AML-193 (cell line): ENCODE measurements at regions not wholly inside any gene's neighbourhood (a gene's known extent, or its start where the extent isn't known, plus 50 kb on each side); places are given as distances from the start of the nearest gene placed in this dataset.
"Not testable (repeated sequence)": the region's sequence is repeated elsewhere in the genome, so short reads cannot be mapped to it uniquely, and the experiment has no call there.

Experiments used
- DNase-seq, 2 experiments: peaks; one replicate each; lab custom pipeline; 2025; lab: John Stamatoyannopoulos, UW

- DNase-seq: no peak
Observed at GRCh38 chr5:56421246-56422075, 188.3 kb upstream of the ANKRD55 start.

- no peak for DNase-seq
Observed at GRCh38 chr5:56420323-56420722, 187.2 kb upstream of the ANKRD55 start.

- DNase-seq: no peak
Observed at GRCh38 chr5:56419667-56420066, 186.5 kb upstream of the ANKRD55 start.

GRCh38 chr5:56415356-56415765, 182.2 kb upstream of the ANKRD55 start:
- peak; percentile 96 to 98 for DNase-seq

GRCh38 chr5:56414066-56414465, 180.9 kb upstream of the ANKRD55 start:
- peak; percentile 85 to 87 for DNase-seq

- no peak for DNase-seq
Observed at GRCh38 chr5:56413546-56413945, 180.4 kb upstream of the ANKRD55 start.

GRCh38 chr5:56412601-56413379, 179.7 kb upstream of the ANKRD55 start:
- no peak for DNase-seq

- no peak for DNase-seq
Observed at GRCh38 chr5:56410696-56411095, 177.6 kb upstream of the ANKRD55 start.

- DNase-seq: no peak
Observed at GRCh38 chr5:56409331-56410190, 176.4 kb upstream of the ANKRD55 start.

- no peak for DNase-seq
Observed at GRCh38 chr5:56406838-56407237, 173.7 kb upstream of the ANKRD55 start.

- no peak for DNase-seq
Observed at GRCh38 chr5:56406221-56406620, 173.1 kb upstream of the ANKRD55 start.

- DNase-seq: no peak
Observed at GRCh38 chr5:56405116-56405908, 172.2 kb upstream of the ANKRD55 start.

- DNase-seq: no peak
Observed at GRCh38 chr5:56402266-56403220, 169.4 kb upstream of the ANKRD55 start.

GRCh38 chr5:56397796-56398195, 164.7 kb upstream of the ANKRD55 start:
- not testable (repeated sequence) for DNase-seq

GRCh38 chr5:56396634-56397033, 163.5 kb upstream of the ANKRD55 start:
- DNase-seq: no peak

GRCh38 chr5:56389261-56389660, 156.1 kb upstream of the ANKRD55 start:
- no peak for DNase-seq

- no peak for DNase-seq
Observed at GRCh38 chr5:56388229-56388985, 155.3 kb upstream of the ANKRD55 start.

- peak; percentile 63 to 67 for DNase-seq
Observed at GRCh38 chr5:56386046-56386445, 152.9 kb upstream of the ANKRD55 start.

- no peak for DNase-seq
Observed at GRCh38 chr5:56384186-56384585, 151.1 kb upstream of the ANKRD55 start.
